ENCODE measurements at regions not wholly inside any gene's neighbourhood (a gene's known extent, or its start where the extent isn't known, plus 50 kb on each side); places are given as distances from the start of the nearest gene placed in this dataset.
"Not testable (repeated sequence)": the region's sequence is repeated elsewhere in the genome, so short reads cannot be mapped to it uniquely, and the experiment has no call there.

DNA sequence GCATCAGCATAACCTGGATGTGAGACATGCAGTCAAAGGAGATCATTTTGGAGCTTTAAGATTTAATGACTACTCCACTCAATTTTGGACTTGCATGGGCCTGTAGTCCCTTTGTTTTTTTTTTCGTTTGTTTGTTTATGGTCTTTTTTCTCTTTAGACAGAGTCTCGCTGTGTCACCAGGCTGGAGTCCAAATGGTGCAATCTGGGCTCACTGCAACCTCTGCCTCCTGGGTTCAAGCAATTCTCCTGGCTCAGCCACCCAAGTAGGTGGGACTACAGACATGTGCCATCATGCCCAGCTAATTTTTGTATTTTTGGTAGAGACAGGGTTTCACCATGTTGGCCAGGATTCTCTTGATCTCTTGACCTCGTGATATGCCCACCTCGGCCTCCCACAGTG is 673.8 kb downstream of the CDH9 start:
- not testable (repeated sequence) for DNase-seq

DNA sequence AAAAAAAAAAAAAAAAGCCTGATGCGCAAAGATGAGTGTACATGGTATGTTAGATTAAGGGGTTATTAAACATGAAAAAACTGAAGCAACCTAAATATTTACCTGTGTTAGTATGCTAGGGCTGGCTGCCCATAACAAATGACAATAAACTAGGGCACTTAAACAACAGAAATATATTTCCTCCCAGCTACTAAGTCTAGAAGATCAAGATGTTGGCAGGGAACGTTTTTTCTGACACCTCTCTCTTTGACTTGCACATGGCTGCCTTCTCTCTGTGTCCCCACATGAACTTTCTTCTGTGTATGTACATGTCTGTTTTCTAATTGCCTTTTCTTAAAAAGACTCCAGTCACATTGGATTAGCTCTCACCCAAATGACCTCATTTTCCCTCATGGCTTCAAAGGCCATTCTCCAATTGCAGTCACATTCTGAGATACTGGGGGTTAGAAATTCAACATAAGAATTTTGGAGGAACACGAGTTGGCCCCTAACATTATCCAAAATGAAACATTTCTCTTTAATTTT is 694.5 kb downstream of the CDH9 start:
- no peak for DNase-seq

DNA sequence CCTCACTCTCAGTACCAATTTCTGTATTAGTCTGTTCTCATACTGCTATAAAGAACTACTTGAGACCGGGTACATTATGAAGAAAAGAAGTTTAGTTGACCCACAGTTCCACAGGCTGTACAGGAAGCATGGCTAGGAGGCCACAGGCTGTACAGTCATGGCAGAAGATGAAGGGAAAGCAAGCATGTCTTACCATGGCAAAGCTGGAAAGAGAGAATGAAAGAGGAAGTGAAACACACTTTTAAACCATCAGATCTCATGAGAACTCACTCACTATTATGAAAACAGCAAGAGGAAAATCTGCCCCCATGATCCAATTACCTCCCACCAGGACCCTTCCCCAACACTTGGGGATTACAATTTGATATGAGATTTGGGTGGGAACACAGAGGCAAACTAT is 698.8 kb downstream of the CDH9 start:
- no peak for DNase-seq

DNA sequence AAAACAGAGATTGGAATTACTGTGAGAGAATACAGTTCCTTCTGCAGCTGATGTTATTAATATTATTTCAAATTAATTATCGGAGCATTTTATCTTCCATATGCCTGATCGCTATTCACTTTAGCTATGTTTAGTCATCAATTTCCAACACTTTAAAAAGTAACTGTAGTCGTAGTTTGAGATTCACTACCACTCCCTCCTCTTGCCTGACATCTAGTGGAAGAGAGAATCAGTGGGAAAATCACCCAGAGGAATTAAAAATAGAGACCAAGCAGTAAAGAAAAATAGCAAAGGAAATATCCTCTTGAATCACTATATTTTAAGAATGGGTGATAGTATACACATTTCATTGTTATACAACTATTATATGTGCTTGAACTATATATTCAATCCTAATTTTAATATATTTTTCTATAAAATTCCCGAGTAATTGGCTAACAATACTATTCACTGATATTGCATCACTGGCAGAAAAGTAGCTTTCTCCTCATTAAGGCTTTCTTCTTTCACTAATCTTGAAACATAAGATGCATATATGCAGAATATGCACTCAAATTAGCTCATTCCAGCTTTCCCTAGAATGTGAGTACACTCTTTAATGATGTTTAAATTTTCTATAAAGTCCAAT is 708.7 kb downstream of the CDH9 start:
- DNase-seq, result peak; percentile 23 to 51

DNA sequence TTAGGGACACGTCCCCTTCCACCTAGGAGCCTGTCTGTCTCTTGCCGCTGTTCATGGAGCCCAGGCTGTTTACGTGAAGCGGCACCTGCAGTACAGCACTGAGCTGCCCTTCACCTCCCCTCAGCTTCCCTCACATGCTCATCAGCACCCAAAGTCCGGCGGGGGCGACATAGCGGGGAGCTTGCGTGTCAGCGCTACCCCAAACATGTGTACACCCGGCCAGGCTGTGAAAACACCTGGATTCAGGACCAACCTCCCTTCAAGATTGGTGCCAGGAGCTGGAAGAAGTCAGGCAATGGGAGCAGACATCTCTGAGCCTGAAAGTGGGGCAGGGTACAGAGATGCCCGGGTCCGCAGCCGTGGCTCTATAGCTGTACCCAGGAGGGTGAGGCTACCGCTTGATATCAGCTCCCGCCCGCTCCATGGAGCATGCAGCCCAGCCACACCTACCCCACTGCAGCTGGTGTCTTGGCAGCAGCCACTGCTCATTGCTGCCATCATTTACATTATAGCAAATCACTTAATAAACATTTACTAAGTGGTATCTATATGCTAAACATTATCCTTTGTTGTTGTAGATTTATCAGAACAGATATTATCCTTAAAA is 712.1 kb downstream of the CDH9 start:
- no peak for DNase-seq

DNA sequence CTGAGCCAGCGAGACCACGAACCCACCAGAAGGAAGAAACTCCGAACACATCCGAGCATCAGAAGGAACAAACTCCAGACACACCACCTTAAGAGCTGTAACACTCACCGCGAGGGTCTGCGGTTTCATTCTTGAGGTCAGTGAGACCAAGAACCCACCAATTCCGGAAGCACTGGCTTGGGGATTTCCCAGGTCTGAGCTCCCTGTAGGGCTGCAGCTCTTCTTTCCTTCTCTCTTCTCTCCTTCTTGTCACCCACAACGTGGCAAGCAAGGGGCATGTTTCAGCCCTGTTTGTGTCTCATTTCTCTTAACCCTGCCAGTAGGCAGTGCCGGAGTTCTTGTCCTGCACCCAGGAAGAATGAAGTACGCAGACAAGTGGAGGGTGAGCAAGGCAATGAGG is 713.0 kb downstream of the CDH9 start:
- DNase-seq, result not testable (repeated sequence)

DNA sequence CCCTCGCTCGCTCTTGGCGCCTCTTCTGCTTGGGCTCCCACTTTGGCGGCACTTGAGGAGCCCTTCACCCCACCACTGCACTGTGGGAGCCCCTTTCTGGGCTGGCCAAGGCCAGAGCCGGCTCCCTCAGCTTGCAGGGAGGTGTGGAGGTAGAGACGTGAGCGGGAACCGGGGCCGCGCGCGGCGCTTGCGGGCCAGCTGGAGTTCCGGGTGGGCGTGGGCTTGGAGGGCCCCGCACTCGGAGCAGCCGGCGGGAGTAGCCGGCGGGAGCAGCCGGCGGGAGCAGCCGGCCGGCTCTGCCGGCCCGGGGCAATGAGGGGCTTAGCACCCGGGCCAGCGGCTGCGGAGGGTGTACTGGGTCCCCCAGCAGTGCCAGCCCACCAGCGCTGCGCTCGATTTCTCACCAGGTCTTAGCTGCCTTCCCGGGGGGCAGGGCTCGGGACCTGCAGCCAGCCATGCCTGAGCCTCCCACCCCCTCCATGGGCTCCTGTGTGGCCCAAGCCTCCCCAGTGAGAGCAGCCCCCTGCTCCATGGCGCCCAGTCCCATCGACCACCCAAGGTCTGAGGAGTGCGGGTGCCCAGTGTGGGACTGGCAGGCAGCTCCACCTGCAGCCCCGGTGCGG is 714.0 kb downstream of the CDH9 start:
- not testable (repeated sequence) for DNase-seq

DNA sequence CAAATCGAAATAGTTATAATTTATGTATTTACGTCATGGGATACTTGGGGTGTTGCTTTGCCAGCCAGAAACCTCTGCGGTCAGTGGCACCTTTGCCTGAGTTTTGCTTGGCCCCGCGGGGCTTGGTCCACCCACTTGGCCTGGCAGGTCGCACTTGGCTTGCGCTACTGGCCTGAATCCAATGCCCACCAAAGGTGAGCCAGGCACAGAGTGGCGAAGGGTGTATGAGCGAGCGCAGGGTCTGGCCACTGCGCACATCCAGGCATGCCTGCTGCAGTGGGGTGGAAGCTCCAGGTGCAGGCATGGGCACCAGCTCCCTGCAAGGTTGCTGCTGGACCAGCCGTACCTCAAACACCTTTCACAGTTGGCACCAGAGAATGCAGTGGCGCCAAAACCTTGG is 714.6 kb downstream of the CDH9 start:
- DNase-seq, result no peak

DNA sequence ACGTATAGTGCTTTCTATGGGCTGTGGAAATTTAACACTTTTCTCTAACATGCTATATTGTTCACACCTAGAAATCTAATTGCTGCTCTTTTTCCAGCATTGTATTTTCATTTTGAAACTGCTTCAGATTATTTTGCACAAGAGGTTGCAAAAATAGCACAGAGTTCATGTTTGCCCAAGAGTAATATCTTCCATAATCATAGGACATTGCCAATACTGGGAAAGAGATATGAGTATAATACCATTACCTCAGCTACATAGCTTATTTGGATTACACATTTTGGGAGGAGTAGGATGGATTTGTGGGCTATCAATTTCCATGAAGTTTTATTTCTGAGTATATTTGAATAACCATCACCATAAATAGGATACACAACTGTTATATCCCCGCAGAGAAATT is 717.1 kb downstream of the CDH9 start:
- DNase-seq, result no peak

DNA sequence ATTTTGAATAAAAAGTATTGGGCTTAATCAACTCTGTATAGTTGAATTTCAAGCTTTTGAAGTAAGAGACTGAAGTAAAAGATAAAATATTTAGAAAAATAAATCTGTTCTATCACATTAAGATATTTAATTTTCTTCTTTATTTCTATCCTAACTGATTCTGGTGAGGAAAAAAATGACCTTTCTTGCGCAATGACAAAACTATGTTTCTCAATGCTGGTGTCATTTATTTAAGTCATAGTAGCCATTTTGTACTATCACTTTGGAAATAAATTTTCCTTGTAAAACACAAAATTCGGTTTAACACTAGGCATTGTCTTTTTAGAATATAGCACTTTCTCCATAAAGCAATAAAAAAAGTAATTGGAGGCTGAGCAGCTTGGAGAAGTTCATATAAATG is 728.0 kb downstream of the CDH9 start:
- no peak for DNase-seq

DNA sequence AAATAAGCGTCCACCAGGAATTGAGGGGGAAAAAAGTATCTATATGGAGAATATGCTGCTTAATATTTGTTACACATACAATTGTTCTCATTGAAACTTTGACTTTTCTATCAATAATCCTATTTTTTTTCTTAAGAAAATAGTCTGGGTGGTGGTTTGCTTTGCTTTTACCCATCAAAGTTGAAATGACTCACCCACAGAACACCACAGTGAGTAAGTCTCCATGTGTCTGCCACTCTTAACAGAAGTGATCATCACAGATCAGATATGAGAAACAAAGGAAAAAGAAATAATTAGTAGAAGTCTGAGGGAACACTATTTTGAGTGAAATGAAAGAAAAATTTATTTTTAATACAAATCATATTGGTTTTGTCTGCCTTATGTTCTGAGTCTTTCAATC is 742.8 kb downstream of the CDH9 start:
- DNase-seq, result no peak

DNA sequence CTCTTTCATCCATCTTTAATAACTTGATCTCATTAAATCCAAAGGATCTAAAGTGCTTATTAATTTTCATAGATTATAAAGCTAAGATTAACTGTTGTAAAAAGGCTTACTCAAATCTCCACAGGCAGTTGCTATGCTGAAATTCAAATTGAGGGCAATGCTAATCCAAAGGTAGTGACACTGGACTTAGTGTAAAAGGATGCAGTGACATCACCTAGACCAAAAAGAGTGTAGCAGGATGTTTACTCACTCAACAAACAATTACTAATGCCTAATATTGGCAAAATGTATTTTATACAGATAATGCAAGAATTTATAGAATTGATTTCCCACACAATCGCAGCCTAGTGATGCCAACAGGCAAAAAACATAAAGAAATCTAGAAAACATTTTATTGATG is 756.2 kb downstream of the CDH9 start:
- peak in 1 of 2 experiments; percentile 34 for DNase-seq

DNA sequence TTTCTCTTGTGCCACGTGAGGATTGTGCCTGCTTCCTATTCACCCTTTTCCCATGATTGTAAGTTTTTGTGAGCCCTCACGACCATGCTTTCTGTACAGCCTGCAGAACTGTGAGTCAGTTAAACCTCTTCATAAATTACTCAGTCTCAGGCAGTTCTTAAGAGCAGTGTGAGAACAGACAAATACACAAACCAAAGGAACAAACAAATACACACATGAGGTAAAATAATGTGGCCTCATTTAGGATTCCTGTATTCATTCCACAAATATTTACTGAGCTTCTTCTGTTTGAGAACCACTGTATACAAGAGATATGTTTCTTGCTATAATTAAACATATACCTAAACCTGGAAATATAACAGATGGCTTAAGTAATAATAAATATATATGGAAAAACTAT is 760.3 kb downstream of the CDH9 start:
- DNase-seq, result no peak

DNA sequence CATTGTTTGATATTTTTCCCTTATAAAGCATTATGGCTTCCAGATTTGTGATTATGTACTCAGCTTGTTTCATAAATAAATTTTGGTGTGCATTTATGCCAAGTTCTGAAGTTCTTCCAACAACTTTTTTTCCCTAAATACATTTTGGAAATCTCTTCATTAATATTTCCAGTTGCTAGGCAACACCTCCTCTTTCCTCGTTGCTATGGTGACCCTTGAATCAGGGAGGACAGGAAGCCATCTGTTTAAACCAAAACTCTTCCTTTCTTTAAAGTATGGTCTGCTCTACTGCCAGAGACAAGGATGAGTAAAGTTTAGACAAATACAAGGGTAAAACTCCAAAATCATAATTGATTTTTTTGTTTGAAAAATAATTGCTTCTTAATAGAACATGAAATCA is 779.3 kb downstream of the CDH9 start:
- DNase-seq, result peak; percentile 76 to 91

DNA sequence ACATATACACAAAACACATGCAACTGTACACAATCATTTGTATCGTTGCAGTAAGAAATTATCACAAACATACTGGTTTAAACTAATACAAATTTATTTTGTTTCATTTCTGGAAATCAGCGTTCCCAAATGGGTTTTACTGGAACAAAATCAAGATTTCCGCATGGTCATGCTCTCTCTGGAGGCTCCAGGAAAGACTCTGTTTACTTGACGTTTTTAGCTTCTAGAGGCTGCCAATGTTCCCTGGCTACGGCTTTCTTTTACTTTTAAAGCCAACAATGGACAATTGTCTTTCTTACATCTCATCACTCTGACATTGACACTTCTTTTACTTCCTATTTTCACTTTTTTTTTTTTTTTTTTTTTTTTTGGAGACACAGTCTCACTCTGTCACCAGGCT is 793.1 kb downstream of the CDH9 start:
- DNase-seq, result no peak

DNA sequence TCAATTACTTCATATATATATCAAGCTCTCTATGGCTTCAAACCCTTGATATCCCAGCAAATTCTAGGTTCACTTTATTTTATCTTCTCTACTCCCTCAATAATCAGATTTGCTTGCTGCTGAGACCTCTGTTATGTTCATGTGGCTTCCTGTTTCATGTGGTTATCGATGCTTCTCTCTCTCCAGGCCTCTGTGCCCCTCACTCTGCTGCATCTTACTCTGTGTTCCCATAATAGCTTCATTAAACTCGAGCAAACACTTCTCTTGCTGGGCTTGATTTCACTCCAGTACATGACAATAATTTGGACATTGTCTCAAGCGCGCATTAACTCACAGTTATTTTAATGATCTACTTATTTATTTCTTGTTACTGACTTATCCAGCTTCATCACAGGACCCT is 798.8 kb downstream of the CDH9 start:
- no peak for DNase-seq

DNA sequence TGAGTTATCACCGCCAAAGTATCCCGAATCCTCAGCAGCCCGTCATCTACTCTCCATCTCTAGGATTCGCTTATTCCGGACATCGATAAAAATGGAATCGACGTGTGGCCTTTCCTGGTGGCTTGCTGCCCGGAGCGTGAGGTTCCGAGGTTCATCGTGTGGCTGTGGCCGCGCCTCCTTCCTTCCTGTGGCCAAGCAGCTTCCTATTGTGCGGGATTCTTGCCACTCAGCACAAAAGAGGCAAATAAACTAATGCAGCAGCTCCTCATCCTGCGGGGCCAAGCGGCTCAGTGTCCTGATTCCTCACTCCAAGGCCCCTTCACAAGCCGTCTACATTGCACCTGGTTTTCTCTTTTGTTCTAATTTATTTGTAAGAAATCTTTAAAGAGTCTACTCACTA is 800.9 kb downstream of the CDH9 start:
- no peak for DNase-seq

DNA sequence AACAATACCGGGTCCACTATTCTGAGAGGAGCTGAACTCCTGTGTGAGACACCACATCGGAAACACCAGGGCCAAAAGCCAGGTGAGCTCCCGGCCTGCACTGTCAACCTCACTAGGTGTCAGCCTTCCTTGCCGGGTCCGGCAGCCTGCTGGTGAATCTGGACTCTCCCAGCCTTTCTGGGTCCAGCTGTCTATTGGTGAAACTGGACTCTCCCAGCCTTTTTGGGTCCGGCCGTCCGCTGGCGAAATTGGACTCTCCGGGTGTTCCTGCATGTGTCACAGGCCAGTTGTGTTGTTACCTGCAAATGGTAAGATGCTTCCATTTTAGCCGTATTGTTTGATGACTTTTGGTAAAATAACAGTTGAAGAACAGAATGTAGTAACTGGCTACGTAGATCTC is 801.5 kb downstream of the CDH9 start:
- no peak for DNase-seq

DNA sequence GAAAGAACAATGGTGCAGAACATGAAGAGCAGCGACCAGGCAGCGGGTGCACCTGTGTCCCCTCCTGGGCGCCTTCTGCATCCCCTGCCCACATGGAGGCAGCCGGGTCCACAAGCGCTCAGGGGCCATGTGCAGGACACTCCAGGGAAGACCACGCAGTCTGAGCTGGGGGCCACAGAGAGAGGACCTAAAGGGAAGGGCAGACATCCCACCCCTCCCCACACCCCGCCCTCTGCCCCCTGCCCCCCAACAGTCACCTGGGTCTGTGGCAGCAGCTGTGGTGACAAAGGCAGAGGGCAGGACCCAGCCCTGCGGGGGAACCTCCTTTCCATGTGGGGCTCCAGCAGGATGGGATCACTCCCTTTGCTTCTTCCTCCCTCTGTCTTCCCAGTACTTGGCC is 805.7 kb downstream of the CDH9 start:
- DNase-seq, result no peak

DNA sequence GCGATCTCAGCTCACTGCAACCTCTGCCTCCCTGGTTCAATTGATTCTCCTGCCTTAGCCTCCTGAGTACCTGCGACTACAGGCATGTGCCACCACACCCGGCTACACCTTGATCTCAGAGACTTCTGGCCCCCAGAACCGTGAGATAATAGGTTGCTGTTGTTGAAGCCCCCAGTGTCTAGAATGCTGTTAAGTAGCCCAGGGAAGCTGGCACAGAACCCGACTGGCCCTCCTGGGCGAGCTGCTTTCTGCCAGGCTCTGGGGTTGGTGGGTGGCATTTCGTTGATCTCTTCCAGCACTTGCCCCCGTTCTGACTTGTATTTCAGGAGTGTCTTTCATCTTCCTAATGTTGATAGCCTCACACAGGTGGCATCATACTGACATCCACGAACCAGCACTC is 807.1 kb downstream of the CDH9 start:
- no peak for DNase-seq

DNA sequence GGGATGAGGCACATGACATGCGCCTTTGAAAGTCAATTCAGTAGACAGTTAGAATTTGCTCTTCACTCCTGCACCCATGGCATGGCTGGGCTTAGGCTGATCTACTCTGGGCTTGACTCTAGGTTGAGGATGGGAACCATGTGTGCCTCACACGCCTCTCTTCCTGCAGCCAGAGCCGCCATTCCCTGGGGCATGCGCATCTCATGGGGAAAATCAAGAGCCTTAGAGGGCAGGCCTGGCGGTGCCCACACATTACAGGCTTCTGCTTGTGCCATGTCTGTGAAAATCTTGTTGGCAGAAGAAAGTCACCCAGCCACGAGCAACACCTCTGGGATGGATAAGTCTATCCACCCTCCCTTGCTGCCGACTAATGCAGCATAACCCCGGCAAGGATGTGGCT is 808.5 kb downstream of the CDH9 start:
- no peak for DNase-seq

DNA sequence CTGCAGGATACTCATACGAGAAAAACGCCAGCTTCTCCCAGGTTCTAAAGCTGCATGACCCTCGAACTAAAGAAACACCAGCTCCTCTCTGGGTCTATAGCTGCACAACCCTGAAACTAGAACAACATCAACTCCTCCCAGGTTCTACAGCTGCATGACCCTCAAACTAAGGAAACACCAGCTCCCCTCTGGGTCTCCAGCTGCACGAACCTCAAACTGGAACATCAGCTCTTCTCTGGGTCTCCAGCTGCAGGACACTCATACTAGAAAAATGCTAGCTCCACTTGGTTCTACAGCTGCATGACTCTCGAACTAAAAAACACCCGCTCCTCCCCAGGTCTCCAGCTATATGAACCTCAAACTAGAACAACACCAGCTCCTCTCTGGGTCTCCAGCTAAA is 811.1 kb downstream of the CDH9 start:
- DNase-seq, result no peak

DNA sequence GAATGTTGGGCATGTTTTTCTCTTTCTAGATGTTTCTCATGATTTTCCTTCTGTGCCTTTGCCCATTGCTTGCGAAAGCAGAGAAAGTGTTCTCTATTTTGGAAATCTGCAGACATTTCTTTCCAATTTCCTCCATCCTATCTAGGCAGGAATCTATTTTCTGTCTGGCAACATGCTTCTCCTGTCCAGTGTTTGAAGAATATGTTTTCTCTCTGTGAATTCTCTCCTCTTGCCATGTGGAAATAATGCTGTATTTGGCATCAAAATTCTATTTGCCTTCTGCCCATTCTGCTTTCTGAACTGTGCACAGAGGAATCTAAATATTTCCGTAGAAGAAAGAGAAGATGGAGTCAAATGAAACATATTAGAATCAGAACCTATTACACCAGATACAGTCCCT is 833.3 kb downstream of the CDH9 start:
- DNase-seq, result no peak

DNA sequence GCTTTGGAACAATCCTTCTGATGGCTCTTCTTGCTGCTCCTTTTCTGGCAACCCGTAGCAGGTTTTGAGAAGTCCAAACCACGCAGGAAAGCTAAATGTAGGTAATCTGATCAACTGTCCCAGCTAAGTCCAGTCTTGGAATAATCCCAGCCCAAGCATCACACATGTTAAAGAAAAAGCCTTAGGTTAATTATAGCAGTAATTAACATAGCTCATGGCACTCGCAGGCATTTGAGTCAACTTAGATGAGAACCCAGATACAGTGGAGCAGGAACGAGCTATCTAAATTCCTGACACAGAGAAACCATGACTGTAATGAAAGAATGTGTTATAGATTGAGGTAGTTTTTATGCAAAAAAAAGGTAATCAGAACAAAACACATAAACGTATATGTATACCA is 844.8 kb downstream of the CDH9 start:
- no peak for DNase-seq

DNA sequence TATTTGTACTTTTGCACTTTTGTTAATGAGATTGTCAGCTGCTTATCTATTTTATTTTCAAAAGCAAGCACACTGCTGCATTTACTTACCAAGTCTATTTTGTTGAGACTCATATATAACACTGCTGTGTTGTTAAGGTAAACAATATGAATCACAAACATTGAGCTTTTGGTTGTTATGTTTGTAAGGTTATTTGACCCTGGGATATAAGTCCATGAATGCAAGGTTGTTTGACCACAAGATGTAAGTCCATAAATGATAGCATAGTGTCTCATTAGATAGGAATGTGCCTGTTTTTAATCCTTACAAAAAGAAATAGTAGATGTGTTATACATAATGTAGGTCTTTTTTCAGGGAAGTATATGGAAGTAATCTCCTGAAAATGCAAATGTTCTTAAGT is 845.9 kb downstream of the CDH9 start:
- no peak for DNase-seq
